ENCODE measurements at regions not wholly inside any gene's neighbourhood (a gene's known extent, or its start where the extent isn't known, plus 50 kb on each side); places are given as distances from the start of the nearest gene placed in this dataset.

- TF ChIP-seq, protein P1, sequence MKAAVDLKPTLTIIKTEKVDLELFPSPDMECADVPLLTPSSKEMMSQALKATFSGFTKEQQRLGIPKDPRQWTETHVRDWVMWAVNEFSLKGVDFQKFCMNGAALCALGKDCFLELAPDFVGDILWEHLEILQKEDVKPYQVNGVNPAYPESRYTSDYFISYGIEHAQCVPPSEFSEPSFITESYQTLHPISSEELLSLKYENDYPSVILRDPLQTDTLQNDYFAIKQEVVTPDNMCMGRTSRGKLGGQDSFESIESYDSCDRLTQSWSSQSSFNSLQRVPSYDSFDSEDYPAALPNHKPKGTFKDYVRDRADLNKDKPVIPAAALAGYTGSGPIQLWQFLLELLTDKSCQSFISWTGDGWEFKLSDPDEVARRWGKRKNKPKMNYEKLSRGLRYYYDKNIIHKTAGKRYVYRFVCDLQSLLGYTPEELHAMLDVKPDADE (CRISPR knock-in tag; IDR thresholded peaks at IDR 0.05) = 0 out of 2 replicates have a peak, but pooled peaks have one; percentile 84
- TF ChIP-seq POLR2A (IDR thresholded peaks at IDR 0.05; ENCODE audit: insufficient read depth in 1 of 2, low read depth in 2 of 2, low read length in 2 of 2) = peak; percentile 75 to 91
- TF ChIP-seq ZSCAN9 (CRISPR knock-in tag; IDR thresholded peaks at IDR 0.05; ENCODE audit: borderline replicate concordance) = peak; percentile 98; the same call in 1 of the 2 replicates
- TF ChIP-seq ZNF253 (CRISPR knock-in tag; IDR thresholded peaks at IDR 0.05; ENCODE audit: borderline replicate concordance) = no peak
- TF ChIP-seq RXRA (CRISPR knock-in tag; IDR thresholded peaks at IDR 0.05) = peak; percentile 100
- no peak for TF ChIP-seq ZNF101 (CRISPR knock-in tag; IDR thresholded peaks at IDR 0.05; ENCODE audit: borderline replicate concordance, low read depth)
- TF ChIP-seq, protein P2, sequence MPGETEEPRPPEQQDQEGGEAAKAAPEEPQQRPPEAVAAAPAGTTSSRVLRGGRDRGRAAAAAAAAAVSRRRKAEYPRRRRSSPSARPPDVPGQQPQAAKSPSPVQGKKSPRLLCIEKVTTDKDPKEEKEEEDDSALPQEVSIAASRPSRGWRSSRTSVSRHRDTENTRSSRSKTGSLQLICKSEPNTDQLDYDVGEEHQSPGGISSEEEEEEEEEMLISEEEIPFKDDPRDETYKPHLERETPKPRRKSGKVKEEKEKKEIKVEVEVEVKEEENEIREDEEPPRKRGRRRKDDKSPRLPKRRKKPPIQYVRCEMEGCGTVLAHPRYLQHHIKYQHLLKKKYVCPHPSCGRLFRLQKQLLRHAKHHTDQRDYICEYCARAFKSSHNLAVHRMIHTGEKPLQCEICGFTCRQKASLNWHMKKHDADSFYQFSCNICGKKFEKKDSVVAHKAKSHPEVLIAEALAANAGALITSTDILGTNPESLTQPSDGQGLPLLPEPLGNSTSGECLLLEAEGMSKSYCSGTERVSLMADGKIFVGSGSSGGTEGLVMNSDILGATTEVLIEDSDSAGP (CRISPR knock-in tag; IDR thresholded peaks at IDR 0.05; ENCODE audit: borderline replicate concordance) = peak; percentile 97; the same call in 1 of the 2 replicates
- TF ChIP-seq TBP (CRISPR knock-in tag; IDR thresholded peaks at IDR 0.05) = peak; percentile 59; the same call in 1 of the 2 replicates
- TF ChIP-seq, protein P3, sequence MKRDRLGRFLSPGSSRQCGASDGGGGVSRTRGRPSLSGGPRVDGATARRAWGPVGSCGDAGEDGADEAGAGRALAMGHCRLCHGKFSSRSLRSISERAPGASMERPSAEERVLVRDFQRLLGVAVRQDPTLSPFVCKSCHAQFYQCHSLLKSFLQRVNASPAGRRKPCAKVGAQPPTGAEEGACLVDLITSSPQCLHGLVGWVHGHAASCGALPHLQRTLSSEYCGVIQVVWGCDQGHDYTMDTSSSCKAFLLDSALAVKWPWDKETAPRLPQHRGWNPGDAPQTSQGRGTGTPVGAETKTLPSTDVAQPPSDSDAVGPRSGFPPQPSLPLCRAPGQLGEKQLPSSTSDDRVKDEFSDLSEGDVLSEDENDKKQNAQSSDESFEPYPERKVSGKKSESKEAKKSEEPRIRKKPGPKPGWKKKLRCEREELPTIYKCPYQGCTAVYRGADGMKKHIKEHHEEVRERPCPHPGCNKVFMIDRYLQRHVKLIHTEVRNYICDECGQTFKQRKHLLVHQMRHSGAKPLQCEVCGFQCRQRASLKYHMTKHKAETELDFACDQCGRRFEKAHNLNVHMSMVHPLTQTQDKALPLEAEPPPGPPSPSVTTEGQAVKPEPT (CRISPR knock-in tag; IDR thresholded peaks at IDR 0.05; ENCODE audit: low read depth) = peak; percentile 97; the same call in 1 of the 2 replicates
- no peak for TF ChIP-seq MATR3 (CRISPR knock-in tag; IDR thresholded peaks at IDR 0.05)
- TF ChIP-seq ZNF10 (CRISPR knock-in tag; IDR thresholded peaks at IDR 0.05; ENCODE audit: borderline replicate concordance, low read depth) = no peak
- TF ChIP-seq TEF (CRISPR knock-in tag; IDR thresholded peaks at IDR 0.05) = 0 out of 2 replicates have a peak, but pooled peaks have one; percentile 52
- peak; percentile 92; the same call in 1 of the 2 replicates for TF ChIP-seq MTF1 (CRISPR knock-in tag; IDR thresholded peaks at IDR 0.05)
- TF ChIP-seq, protein P4, sequence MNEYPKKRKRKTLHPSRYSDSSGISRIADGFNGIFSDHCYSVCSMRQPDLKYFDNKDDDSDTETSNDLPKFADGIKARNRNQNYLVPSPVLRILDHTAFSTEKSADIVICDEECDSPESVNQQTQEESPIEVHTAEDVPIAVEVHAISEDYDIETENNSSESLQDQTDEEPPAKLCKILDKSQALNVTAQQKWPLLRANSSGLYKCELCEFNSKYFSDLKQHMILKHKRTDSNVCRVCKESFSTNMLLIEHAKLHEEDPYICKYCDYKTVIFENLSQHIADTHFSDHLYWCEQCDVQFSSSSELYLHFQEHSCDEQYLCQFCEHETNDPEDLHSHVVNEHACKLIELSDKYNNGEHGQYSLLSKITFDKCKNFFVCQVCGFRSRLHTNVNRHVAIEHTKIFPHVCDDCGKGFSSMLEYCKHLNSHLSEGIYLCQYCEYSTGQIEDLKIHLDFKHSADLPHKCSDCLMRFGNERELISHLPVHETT (CRISPR knock-in tag; conservative IDR thresholded peaks at IDR 0.05) = peak; percentile 93; the same call in 1 of the 2 replicates
- no peak for TF ChIP-seq ZNF83 (CRISPR knock-in tag; IDR thresholded peaks at IDR 0.05; ENCODE audit: borderline replicate concordance)
- TF ChIP-seq ATF1 (CRISPR knock-in tag; IDR thresholded peaks at IDR 0.05) = peak; percentile 86
- TF ChIP-seq ZFP1 (CRISPR knock-in tag; IDR thresholded peaks at IDR 0.05) = peak; percentile 94
- TF ChIP-seq PHF20 (CRISPR knock-in tag; IDR thresholded peaks at IDR 0.05) = no peak; the same call in 1 of the 2 replicates
- TF ChIP-seq ZBTB20 (CRISPR knock-in tag; IDR thresholded peaks at IDR 0.05; ENCODE audit: borderline replicate concordance, low read depth) = peak; percentile 95
- TF ChIP-seq ZNF44 (CRISPR knock-in tag; IDR thresholded peaks at IDR 0.05) = no peak; the same call in none of the 2 replicates
- TF ChIP-seq LCORL (IDR thresholded peaks at IDR 0.05) = peak; percentile 63
- peak; percentile 97 for TF ChIP-seq LCORL (CRISPR knock-in tag; IDR thresholded peaks at IDR 0.05)
- TF ChIP-seq DNMT3B (CRISPR knock-in tag; conservative IDR thresholded peaks at IDR 0.05) = peak; percentile 92
- TF ChIP-seq, protein P5, sequence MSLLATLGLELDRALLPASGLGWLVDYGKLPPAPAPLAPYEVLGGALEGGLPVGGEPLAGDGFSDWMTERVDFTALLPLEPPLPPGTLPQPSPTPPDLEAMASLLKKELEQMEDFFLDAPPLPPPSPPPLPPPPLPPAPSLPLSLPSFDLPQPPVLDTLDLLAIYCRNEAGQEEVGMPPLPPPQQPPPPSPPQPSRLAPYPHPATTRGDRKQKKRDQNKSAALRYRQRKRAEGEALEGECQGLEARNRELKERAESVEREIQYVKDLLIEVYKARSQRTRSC (CRISPR knock-in tag; IDR thresholded peaks at IDR 0.05; ENCODE audit: low read depth) = peak; percentile 76; the same call in 1 of the 2 replicates
These were observed 120.2 kb downstream of the INHBB start (continued) for GRCh38 chr2:120465989-120466703.
